Dedifferentiated amniotic fluid mesenchymal stem cell (primary cell): ENCODE measurements at regions not wholly inside any gene's neighbourhood (a gene's known extent, or its start where the extent isn't known, plus 50 kb on each side); places are given as distances from the start of the nearest gene placed in this dataset.
"Not testable (repeated sequence)": the region's sequence is repeated elsewhere in the genome, so short reads cannot be mapped to it uniquely, and the experiment has no call there.

Source experiments
- DNase-seq: peaks from one replicate; pipeline ENCODE4 v3.0.0-alpha.2; 2016; ENCODE audit errors: extremely low spot score

GRCh38 chr6:77178821-77179220, 284.5 kb downstream of the HTR1B start:
- DNase-seq = peak; percentile 30

- DNase-seq = no peak
Measured at GRCh38 chr6:77177470-77177869, 285.8 kb downstream of the HTR1B start.

GRCh38 chr6:77173472-77174074, 289.7 kb downstream of the HTR1B start:
- DNase-seq = no peak

GRCh38 chr6:77172578-77172977, 290.7 kb downstream of the HTR1B start:
- no peak for DNase-seq

GRCh38 chr6:77159730-77160129, 303.6 kb downstream of the HTR1B start:
- DNase-seq = no peak

- DNase-seq = no peak
Measured at GRCh38 chr6:77151241-77151640, 312.1 kb downstream of the HTR1B start.

- no peak for DNase-seq
Measured at GRCh38 chr6:77150736-77151135, 312.6 kb downstream of the HTR1B start.

GRCh38 chr6:77145244-77145643, 318.0 kb downstream of the HTR1B start:
- DNase-seq = no peak

- no peak for DNase-seq
Measured at GRCh38 chr6:77143659-77144447, 319.4 kb downstream of the HTR1B start.

- no peak for DNase-seq
Measured at GRCh38 chr6:77136086-77136485, 327.2 kb downstream of the HTR1B start.

- no peak for DNase-seq
Measured at GRCh38 chr6:77133031-77133430, 330.3 kb downstream of the HTR1B start.

- DNase-seq = no peak
Measured at GRCh38 chr6:77131426-77131825, 331.9 kb downstream of the HTR1B start.

GRCh38 chr6:77124604-77125003, 338.7 kb downstream of the HTR1B start:
- DNase-seq = no peak

GRCh38 chr6:77123527-77123926, 339.8 kb downstream of the HTR1B start:
- DNase-seq = no peak

GRCh38 chr6:77106992-77107391, 356.3 kb downstream of the HTR1B start:
- no peak for DNase-seq

GRCh38 chr6:77105091-77105490, 358.2 kb downstream of the HTR1B start:
- no peak for DNase-seq

- DNase-seq = no peak
Measured at GRCh38 chr6:77097940-77098339, 365.4 kb downstream of the HTR1B start.

- no peak for DNase-seq
Measured at GRCh38 chr6:77095936-77096627, 367.2 kb downstream of the HTR1B start.

GRCh38 chr6:77094821-77095220, 368.5 kb downstream of the HTR1B start:
- no peak for DNase-seq

GRCh38 chr6:77092971-77093370, 370.3 kb downstream of the HTR1B start:
- DNase-seq = no peak

- DNase-seq = no peak
Measured at GRCh38 chr6:77089776-77090175, 373.5 kb downstream of the HTR1B start.

GRCh38 chr6:77087794-77088318, 375.4 kb downstream of the HTR1B start:
- DNase-seq = not testable (repeated sequence)
